DND-41 (cell line): ENCODE measurements at regions not wholly inside any gene's neighbourhood (a gene's known extent, or its start where the extent isn't known, plus 50 kb on each side); places are given as distances from the start of the nearest gene placed in this dataset.

Source experiments
- ATAC-seq: fragments of 200-7000 bp; cut with Tn5 transposase; 3 replicates; pipeline ENCODE4 v1.9.1; 2021; ENCODE audit warnings: low read depth; ENCODE audit not compliant: insufficient read depth
- DNase-seq: peaks from one replicate; pipeline ENCODE4 v3.0.0-alpha.2; 2020
- H2AFZ ChIP-seq: 2 replicates; pipeline ENCODE4 v1.6.0; 2012; ENCODE audit warnings: low read depth, low read length
- H3K27ac ChIP-seq: 2 replicates; pipeline ENCODE4 v1.5.1; 2012; ENCODE audit warnings: low read length, inconsistent platforms
- H3K27me3 ChIP-seq: fragments of 200-600 bp; sonication (generic); 2 replicates; pipeline ENCODE4 v1.6.0; 2012; ENCODE audit warnings: low read length, mild to moderate bottlenecking, inconsistent platforms; ENCODE audit not compliant: insufficient read depth, poor library complexity
- H3K36me3 ChIP-seq: 2 replicates; pipeline ENCODE4 v1.5.1; 2012; ENCODE audit warnings: low read length, inconsistent platforms; ENCODE audit not compliant: insufficient read depth
- H3K4me1 ChIP-seq: 2 replicates; pipeline ENCODE4 v1.5.1; 2012; ENCODE audit warnings: mild to moderate bottlenecking, low read length; ENCODE audit not compliant: insufficient read depth
- H3K4me2 ChIP-seq: 2 replicates; pipeline ENCODE4 v1.6.0; 2012; ENCODE audit warnings: mild to moderate bottlenecking, moderate library complexity, low read length, inconsistent platforms; ENCODE audit not compliant: insufficient read depth
- H3K4me3 ChIP-seq, 2 experiments: fragments of 200-600 bp in 1 of 2; shearing (Covaris generic) in 1 of 2; 2 replicates each; pipeline ENCODE4 v1.5.1; 2012 to 2016; ENCODE audit warnings: inconsistent platforms in 2 of 2, low read length in 2 of 2, mild to moderate bottlenecking in 2 of 2, low read depth in 1 of 2, moderate library complexity in 1 of 2
- H3K79me2 ChIP-seq: 2 replicates; pipeline ENCODE4 v1.6.0; 2012; ENCODE audit warnings: low read length, inconsistent platforms; ENCODE audit not compliant: insufficient read depth
- H3K9ac ChIP-seq: 2 replicates; pipeline ENCODE4 v1.6.0; 2012; ENCODE audit warnings: low read depth, mild to moderate bottlenecking, inconsistent platforms, low read length, moderate library complexity
- H3K9me3 ChIP-seq: 2 replicates; pipeline ENCODE4 v1.5.1; 2012; ENCODE audit warnings: low read length, moderate library complexity, mild to moderate bottlenecking, inconsistent platforms; ENCODE audit not compliant: insufficient read depth, severe bottlenecking
- H4K20me1 ChIP-seq: 2 replicates; pipeline ENCODE4 v1.6.0; 2012; ENCODE audit warnings: low read length; ENCODE audit not compliant: insufficient read depth
- EZH2 ChIP-seq: IDR thresholded peaks from 3 replicates; pipeline ENCODE4 v1.6.1; 2012; ENCODE audit warnings: borderline replicate concordance, low read depth, mild to moderate bottlenecking, moderate library complexity, low read length, inconsistent platforms; ENCODE audit not compliant: severe bottlenecking
- TF ChIP-seq, protein P1 (sequence below): IDR thresholded peaks from 2 replicates; pipeline ENCODE4 v1.5.1; 2012; ENCODE audit warnings: borderline replicate concordance, low read length, moderate library complexity, mild to moderate bottlenecking; ENCODE audit not compliant: poor library complexity, severe bottlenecking; ENCODE audit errors: extremely low read depth

GRCh38 chr2:129757366-129757914 is 222.0 kb upstream of the RAB6C start:
- DNase-seq (no peak), ATAC-seq (no peak)
- Histone ChIP-seq H3K4me3 (no peak overlapping the region), H3K4me1 (no peaks in the 10 kb centered on the region), H3K36me3 (no peaks in the 10 kb centered on the region), H3K27ac (no peak overlapping the region), H2AFZ (no peak overlapping the region), H3K9me3 (no peaks in the 10 kb centered on the region), H3K4me2 (no peak overlapping the region), H3K9ac (no peak overlapping the region), H4K20me1 (peaks cover 7% of the 10 kb centered on the region; the same call in 1 of the 2 replicates), H3K27me3 (no peaks in the 10 kb centered on the region), H3K79me2 (no peaks in the 10 kb centered on the region)
- TF ChIP-seq, protein P1, sequence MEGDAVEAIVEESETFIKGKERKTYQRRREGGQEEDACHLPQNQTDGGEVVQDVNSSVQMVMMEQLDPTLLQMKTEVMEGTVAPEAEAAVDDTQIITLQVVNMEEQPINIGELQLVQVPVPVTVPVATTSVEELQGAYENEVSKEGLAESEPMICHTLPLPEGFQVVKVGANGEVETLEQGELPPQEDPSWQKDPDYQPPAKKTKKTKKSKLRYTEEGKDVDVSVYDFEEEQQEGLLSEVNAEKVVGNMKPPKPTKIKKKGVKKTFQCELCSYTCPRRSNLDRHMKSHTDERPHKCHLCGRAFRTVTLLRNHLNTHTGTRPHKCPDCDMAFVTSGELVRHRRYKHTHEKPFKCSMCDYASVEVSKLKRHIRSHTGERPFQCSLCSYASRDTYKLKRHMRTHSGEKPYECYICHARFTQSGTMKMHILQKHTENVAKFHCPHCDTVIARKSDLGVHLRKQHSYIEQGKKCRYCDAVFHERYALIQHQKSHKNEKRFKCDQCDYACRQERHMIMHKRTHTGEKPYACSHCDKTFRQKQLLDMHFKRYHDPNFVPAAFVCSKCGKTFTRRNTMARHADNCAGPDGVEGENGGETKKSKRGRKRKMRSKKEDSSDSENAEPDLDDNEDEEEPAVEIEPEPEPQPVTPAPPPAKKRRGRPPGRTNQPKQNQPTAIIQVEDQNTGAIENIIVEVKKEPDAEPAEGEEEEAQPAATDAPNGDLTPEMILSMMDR: no peak
- TF ChIP-seq EZH2: no peak

DNA sequence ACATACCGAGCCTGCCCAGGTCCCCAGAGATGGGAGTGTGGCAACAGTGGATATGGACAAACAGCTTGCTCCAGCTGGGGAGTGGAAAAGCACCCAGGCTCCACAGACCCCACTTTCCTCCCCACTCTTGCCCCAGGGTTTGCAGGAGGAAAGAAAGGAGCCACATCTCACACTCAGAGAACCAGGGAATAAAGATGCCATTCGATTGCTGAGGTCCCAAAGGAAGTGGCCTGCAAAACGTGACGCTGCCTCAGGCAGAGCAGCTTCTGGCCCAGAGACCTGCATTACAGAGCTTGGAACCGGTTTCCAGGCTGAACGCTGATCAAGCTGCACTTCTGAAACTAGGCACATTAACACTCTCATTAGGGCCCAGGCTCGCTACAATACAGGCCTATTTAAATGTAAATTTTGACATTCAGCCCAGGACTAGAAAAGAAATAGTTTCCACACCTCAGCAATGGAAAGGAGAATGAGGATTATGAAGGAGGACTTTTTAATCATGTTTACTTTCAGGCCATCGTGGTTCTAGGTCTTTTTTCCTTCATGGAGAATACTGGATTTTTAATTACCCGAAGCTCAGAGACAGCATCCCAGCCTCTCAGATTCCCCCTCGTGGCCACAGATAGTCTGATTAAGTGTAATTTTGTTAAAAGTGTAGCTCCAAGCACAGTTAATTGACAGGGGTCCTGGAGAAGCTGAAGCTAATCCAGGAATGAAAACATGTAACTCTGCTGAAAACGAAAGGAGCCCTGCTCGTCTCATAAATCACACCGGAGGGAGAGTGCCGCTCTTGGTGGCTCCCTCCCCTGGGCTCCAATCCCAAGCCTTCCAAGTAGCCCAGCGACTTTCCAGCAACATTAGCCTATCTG is 221.3 kb upstream of the RAB6C start:
- Histone ChIP-seq H3K27me3 (no peaks in the 10 kb centered on the region), H3K4me2 (no peak overlapping the region), H3K9me3 (no peaks in the 10 kb centered on the region), H3K4me3 (no peak overlapping the region), H3K4me1 (no peaks in the 10 kb centered on the region), H3K9ac (no peak overlapping the region), H3K27ac (no peak overlapping the region), H2AFZ (no peak overlapping the region), H3K36me3 (no peaks in the 10 kb centered on the region), H4K20me1 (peaks cover 7% of the 10 kb centered on the region; the same call in 1 of the 2 replicates), H3K79me2 (no peaks in the 10 kb centered on the region)
- ATAC-seq (no peak), DNase-seq (no peak)
- no peak for TF ChIP-seq EZH2
- TF ChIP-seq, protein P1: no peak

DNA sequence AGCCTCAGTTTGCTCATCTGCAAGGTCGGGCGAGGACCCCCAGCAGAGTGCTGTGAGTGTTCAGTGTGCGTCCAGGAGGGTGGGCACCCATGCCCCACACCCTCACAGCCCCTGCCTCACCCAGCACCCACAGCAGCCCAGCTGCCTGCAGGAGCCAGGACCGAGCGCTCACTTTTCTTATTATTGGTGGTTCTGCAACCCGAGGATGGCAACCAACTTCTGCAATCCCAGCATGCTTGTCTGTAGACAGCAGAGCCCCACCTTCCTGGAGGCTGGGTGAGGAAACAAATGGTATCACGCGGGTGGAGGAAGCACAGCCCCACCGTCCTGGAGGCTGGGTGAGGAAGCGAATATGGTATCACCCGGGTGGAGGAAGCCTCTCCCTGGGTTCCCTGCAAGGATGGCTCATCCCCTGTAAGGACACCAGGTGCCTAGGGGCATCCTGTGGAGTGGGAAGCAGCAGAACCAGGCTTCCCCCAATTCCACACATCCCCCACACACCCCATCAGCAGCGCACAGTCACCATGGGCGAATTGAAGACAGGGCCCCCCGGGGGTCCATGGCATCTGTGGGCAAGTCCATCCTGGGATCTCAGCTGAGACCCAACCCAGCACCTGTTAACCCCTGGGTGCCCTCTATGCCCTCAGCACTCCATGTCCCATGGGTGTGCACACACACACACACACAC is 220.5 kb upstream of the RAB6C start:
- Histone ChIP-seq H4K20me1 (peaks cover 7% of the 10 kb centered on the region; the same call in 1 of the 2 replicates), H3K9me3 (no peaks in the 10 kb centered on the region), H2AFZ (no peak overlapping the region), H3K4me2 (no peak overlapping the region), H3K27me3 (no peaks in the 10 kb centered on the region), H3K4me3 (no peak overlapping the region), H3K36me3 (no peaks in the 10 kb centered on the region), H3K9ac (no peak overlapping the region), H3K79me2 (no peaks in the 10 kb centered on the region), H3K27ac (no peak overlapping the region), H3K4me1 (no peaks in the 10 kb centered on the region)
- DNase-seq (no peak), ATAC-seq (no peak)
- TF ChIP-seq, protein P1: no peak
- no peak for TF ChIP-seq EZH2
